GM23248 (cell line): ENCODE measurements at regions not wholly inside any gene's neighbourhood (a gene's known extent, or its start where the extent isn't known, plus 50 kb on each side); places are given as distances from the start of the nearest gene placed in this dataset.

ENCODE experiments used
- EZH2 ChIP-seq: fragments of 200-600 bp; sonication (generic); IDR thresholded peaks from 2 replicates; pipeline ENCODE4 v1.6.1; 2018; ENCODE audit warnings: antibody characterized with exemption, mild to moderate bottlenecking; ENCODE audit not compliant: insufficient read depth, poor library complexity, severe bottlenecking
- EZH2phosphoT487 ChIP-seq: fragments of 200-600 bp; sonication (generic); IDR thresholded peaks from 2 replicates; pipeline ENCODE4 v1.6.1; 2018; ENCODE audit warnings: antibody characterized with exemption, moderate library complexity, mild to moderate bottlenecking, low read depth; ENCODE audit not compliant: insufficient read depth

DNA sequence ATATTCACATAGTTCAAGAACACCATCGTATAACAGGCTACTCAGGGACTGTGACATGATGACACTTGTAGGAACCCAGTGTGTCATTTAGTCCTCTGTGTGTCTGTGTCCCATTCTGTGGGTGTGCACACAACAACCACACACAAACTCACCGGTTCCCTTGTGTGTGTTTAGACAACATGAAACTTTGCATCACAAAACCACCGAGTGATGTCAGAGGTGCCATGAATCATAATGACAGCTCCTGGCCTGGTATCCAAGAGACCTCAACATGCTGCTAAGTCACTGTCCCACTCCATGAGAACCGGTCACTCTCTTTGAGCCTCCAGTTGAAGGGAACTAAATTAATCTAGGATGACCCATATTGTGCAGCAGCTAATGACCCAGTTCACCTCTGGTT lies 421.3 kb downstream of the PREX1 start:
- TF ChIP-seq EZH2phosphoT487 (no peak), EZH2 (no peak)
